ENCODE measurements at regions not wholly inside any gene's neighbourhood (a gene's known extent, or its start where the extent isn't known, plus 50 kb on each side); places are given as distances from the start of the nearest gene placed in this dataset.

DNA sequence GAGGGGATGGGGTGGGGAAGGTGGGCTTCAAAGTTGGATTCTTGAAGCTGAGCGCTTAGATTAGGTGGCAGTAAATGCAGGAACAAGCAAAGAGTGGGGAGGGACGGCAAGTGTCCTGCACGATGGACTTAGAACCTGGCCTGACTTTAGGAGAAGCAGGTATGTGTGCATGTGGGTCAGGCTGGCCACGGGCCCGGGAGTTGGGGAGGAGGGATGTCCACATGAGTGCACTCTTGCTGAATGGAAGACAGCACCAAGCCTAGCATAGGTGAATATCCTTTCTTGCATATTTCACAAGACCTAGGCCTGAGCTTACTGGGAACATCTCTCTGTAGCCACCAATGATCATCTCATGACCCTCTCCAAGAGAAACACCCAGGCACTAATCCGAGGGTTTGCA is 96.1 kb downstream of the DDX1 start:
- Histone ChIP-seq H2AFZ (ENCODE audit: low read length) (no peak overlapping the region), H3K4me2 (ENCODE audit: low read depth, low read length) (no peak overlapping the region), H3F3A (ENCODE audit: insufficient read depth, low read length) (no peaks in the 10 kb centered on the region), H3K9me2 (replicated peaks; ENCODE audit: insufficient read depth, low read length) (no peaks in the 10 kb centered on the region), H3K4me1 (ENCODE audit: low read length) (no peaks in the 10 kb centered on the region), H3K79me2 (ENCODE audit: low read length) (no peaks in the 10 kb centered on the region), H4K20me1 (ENCODE audit: insufficient read depth, low read length) (no peaks in the 10 kb centered on the region), H3K9ac (ENCODE audit: low read length) (no peak overlapping the region), H3K4me3 (ENCODE audit: low read length) (no peak overlapping the region), H3K9me3 (replicated peaks; ENCODE audit: insufficient read depth, low read length) (no peaks in the 10 kb centered on the region), H3K36me3 (replicated peaks; ENCODE audit: insufficient read depth, low read length) (no peaks in the 10 kb centered on the region), H3K27me3 (replicated peaks; ENCODE audit: insufficient read depth, low read length) (no peaks in the 10 kb centered on the region), H3K27ac (ENCODE audit: low read length) (no peak overlapping the region)
- TF ChIP-seq CTCF (IDR thresholded peaks at IDR 0.05; ENCODE audit: low read length) (no peak), EZH2phosphoT487 (IDR thresholded peaks at IDR 0.05; ENCODE audit: low read length) (no peak), EZH2 (optimal IDR thresholded peaks at IDR 0.05; ENCODE audit: low read depth, low read length) (no peak)
- no peak for DNase-seq

- H3K36me3 ChIP-seq (replicated peaks; ENCODE audit: insufficient read depth, low read length): no peaks in the 10 kb centered on the region
- no peak overlapping the region for H3K4me3 ChIP-seq (ENCODE audit: low read length)
- no peak overlapping the region for H2AFZ ChIP-seq (ENCODE audit: low read length)
- H3K9me3 ChIP-seq (replicated peaks; ENCODE audit: insufficient read depth, low read length): no peaks in the 10 kb centered on the region
- no peaks in the 10 kb centered on the region for H3F3A ChIP-seq (ENCODE audit: insufficient read depth, low read length)
- no peaks in the 10 kb centered on the region for H4K20me1 ChIP-seq (ENCODE audit: insufficient read depth, low read length)
- no peaks in the 10 kb centered on the region for H3K9me2 ChIP-seq (replicated peaks; ENCODE audit: insufficient read depth, low read length)
- no peaks in the 10 kb centered on the region for H3K4me1 ChIP-seq (ENCODE audit: low read length)
- H3K27ac ChIP-seq (ENCODE audit: low read length): no peak overlapping the region
- no peaks in the 10 kb centered on the region for H3K79me2 ChIP-seq (ENCODE audit: low read length)
- no peaks in the 10 kb centered on the region for H3K27me3 ChIP-seq (replicated peaks; ENCODE audit: insufficient read depth, low read length)
- H3K4me2 ChIP-seq (ENCODE audit: low read depth, low read length): no peak overlapping the region
- H3K9ac ChIP-seq (ENCODE audit: low read length): no peak overlapping the region
- TF ChIP-seq EZH2 (optimal IDR thresholded peaks at IDR 0.05; ENCODE audit: low read depth, low read length): no peak
- TF ChIP-seq CTCF (IDR thresholded peaks at IDR 0.05; ENCODE audit: low read length): no peak
- TF ChIP-seq EZH2phosphoT487 (IDR thresholded peaks at IDR 0.05; ENCODE audit: low read length): no peak
- DNase-seq: no peak
Measured at GRCh38 chr2:15688924-15689568, 97.4 kb downstream of the DDX1 start.

DNA sequence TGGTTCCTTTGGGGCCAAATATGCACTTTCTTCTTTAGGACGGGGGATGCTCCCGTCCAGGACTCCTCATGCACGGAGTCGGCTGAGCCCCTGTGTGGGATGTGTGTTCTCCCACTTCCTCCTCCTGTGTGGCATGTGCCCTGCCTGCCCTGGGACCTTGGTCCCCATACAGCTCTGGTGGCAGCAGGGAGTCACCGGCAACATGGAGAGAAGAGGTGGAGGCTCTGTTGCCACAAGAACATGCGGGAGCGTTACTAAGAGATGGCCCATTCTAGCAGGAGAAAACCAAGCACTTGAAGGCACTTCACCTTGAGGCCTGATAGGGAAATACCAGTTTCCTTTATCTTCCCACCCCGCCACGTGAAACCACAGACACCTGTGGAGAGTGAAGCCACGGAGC is 98.0 kb downstream of the DDX1 start:
- TF ChIP-seq EZH2phosphoT487 (IDR thresholded peaks at IDR 0.05; ENCODE audit: low read length) (no peak), EZH2 (optimal IDR thresholded peaks at IDR 0.05; ENCODE audit: low read depth, low read length) (no peak), CTCF (IDR thresholded peaks at IDR 0.05; ENCODE audit: low read length) (no peak)
- no peaks in the 10 kb centered on the region for H3K9me2 ChIP-seq (replicated peaks; ENCODE audit: insufficient read depth, low read length)
- no peaks in the 10 kb centered on the region for H4K20me1 ChIP-seq (ENCODE audit: insufficient read depth, low read length)
- no peak for DNase-seq
- H2AFZ ChIP-seq (ENCODE audit: low read length): no peak overlapping the region
- H3K4me2 ChIP-seq (ENCODE audit: low read depth, low read length): no peak overlapping the region
- H3K27me3 ChIP-seq (replicated peaks; ENCODE audit: insufficient read depth, low read length): no peaks in the 10 kb centered on the region
- H3K27ac ChIP-seq (ENCODE audit: low read length): no peak overlapping the region
- H3F3A ChIP-seq (ENCODE audit: insufficient read depth, low read length): no peaks in the 10 kb centered on the region
- H3K4me1 ChIP-seq (ENCODE audit: low read length): no peaks in the 10 kb centered on the region
- no peak overlapping the region for H3K4me3 ChIP-seq (ENCODE audit: low read length)
- no peaks in the 10 kb centered on the region for H3K36me3 ChIP-seq (replicated peaks; ENCODE audit: insufficient read depth, low read length)
- no peak overlapping the region for H3K9ac ChIP-seq (ENCODE audit: low read length)
- H3K9me3 ChIP-seq (replicated peaks; ENCODE audit: insufficient read depth, low read length): no peaks in the 10 kb centered on the region
- H3K79me2 ChIP-seq (ENCODE audit: low read length): no peaks in the 10 kb centered on the region
